HFFc6 (cell line): ENCODE measurements at regions not wholly inside any gene's neighbourhood (a gene's known extent, or its start where the extent isn't known, plus 50 kb on each side); places are given as distances from the start of the nearest gene placed in this dataset.

Experiments used
- DNase-seq: peaks from one replicate; pipeline ENCODE4 v3.0.0-alpha.2; 2018
- H3K27ac Mint-ChIP-seq: 2 replicates; pipeline ENCODE4 v1.8.0; 2020; ENCODE audit warnings: mild to moderate bottlenecking, mixed read lengths
- H3K27me3 Mint-ChIP-seq: 2 replicates; pipeline ENCODE4 v1.8.0; 2021; ENCODE audit warnings: mild to moderate bottlenecking, moderate library complexity, mixed read lengths; ENCODE audit not compliant: insufficient read depth
- H3K36me3 Mint-ChIP-seq: 2 replicates; pipeline ENCODE4 v1.8.0; 2021; ENCODE audit warnings: low read depth, mixed read lengths
- H3K4me1 Mint-ChIP-seq: 2 replicates; pipeline ENCODE4 v1.8.0; 2020; ENCODE audit warnings: low read depth, mixed read lengths
- H3K4me3 Mint-ChIP-seq: 2 replicates; pipeline ENCODE4 v1.8.0; 2020; ENCODE audit warnings: mild to moderate bottlenecking, moderate library complexity, mixed read lengths
- H3K9me3 Mint-ChIP-seq: 2 replicates; pipeline ENCODE4 v1.8.0; 2020; ENCODE audit warnings: mild to moderate bottlenecking, mixed read lengths
- CTCF ChIP-seq: fragments of 200-600 bp; sonication (generic); IDR thresholded peaks from 2 replicates; pipeline ENCODE4 v1.5.0; 2021; ENCODE audit warnings: antibody characterized with exemption, mild to moderate bottlenecking

GRCh38 chr18:40984856-40985255 is 970.2 kb upstream of the PIK3C3 start:
- H3K4me3 Mint-ChIP-seq: no peak overlapping the region
- H3K27me3 Mint-ChIP-seq: 0 out of 2 replicates have a peak, but pooled peaks cover 2% of the 10 kb centered on the region
- peaks cover 4% of the 10 kb centered on the region; the same call in 1 of the 2 replicates for H3K9me3 Mint-ChIP-seq
- DNase-seq: no peak
- H3K36me3 Mint-ChIP-seq: no peaks in the 10 kb centered on the region
- TF ChIP-seq CTCF: no peak
- no peak overlapping the region for H3K27ac Mint-ChIP-seq
- no peaks in the 10 kb centered on the region for H3K4me1 Mint-ChIP-seq

GRCh38 chr18:40983835-40984234 is 971.2 kb upstream of the PIK3C3 start:
- DNase-seq: no peak
- no peaks in the 10 kb centered on the region for H3K36me3 Mint-ChIP-seq
- TF ChIP-seq CTCF: no peak
- 0 out of 2 replicates have a peak, but pooled peaks cover 2% of the 10 kb centered on the region for H3K27me3 Mint-ChIP-seq
- H3K9me3 Mint-ChIP-seq: peaks cover 4% of the 10 kb centered on the region; the same call in 1 of the 2 replicates
- H3K4me1 Mint-ChIP-seq: no peaks in the 10 kb centered on the region
- no peak overlapping the region for H3K4me3 Mint-ChIP-seq
- H3K27ac Mint-ChIP-seq: no peak overlapping the region

GRCh38 chr18:40980171-40980570 is 974.9 kb upstream of the PIK3C3 start:
- Mint-ChIP-seq H3K27ac (no peak overlapping the region), H3K27me3 (no peaks in the 10 kb centered on the region), H3K9me3 (peaks cover 16% of the 10 kb centered on the region), H3K4me1 (no peaks in the 10 kb centered on the region), H3K4me3 (no peak overlapping the region), H3K36me3 (no peaks in the 10 kb centered on the region)
- no peak for DNase-seq
- TF ChIP-seq CTCF: no peak

- Mint-ChIP-seq H3K4me1 (no peaks in the 10 kb centered on the region), H3K27me3 (no peaks in the 10 kb centered on the region), H3K9me3 (peaks cover 32% of the 10 kb centered on the region), H3K36me3 (no peaks in the 10 kb centered on the region), H3K27ac (no peak overlapping the region), H3K4me3 (no peak overlapping the region)
- DNase-seq: no peak
- no peak for TF ChIP-seq CTCF
Measured at GRCh38 chr18:40976050-40976449, 979.0 kb upstream of the PIK3C3 start.

- Mint-ChIP-seq H3K27me3 (no peaks in the 10 kb centered on the region), H3K36me3 (no peaks in the 10 kb centered on the region), H3K9me3 (peaks cover 32% of the 10 kb centered on the region), H3K27ac (no peak overlapping the region), H3K4me3 (no peak overlapping the region), H3K4me1 (no peaks in the 10 kb centered on the region)
- no peak for TF ChIP-seq CTCF
- DNase-seq: no peak
Measured at GRCh38 chr18:40974448-40974847, 980.6 kb upstream of the PIK3C3 start.

- no peaks in the 10 kb centered on the region for H3K36me3 Mint-ChIP-seq
- H3K27ac Mint-ChIP-seq: no peak overlapping the region
- no peak for DNase-seq
- no peak overlapping the region for H3K4me3 Mint-ChIP-seq
- H3K27me3 Mint-ChIP-seq: no peaks in the 10 kb centered on the region
- no peaks in the 10 kb centered on the region for H3K4me1 Mint-ChIP-seq
- no peak for TF ChIP-seq CTCF
- H3K9me3 Mint-ChIP-seq: peaks cover 12% of the 10 kb centered on the region
Measured at GRCh38 chr18:40962784-40963183, 992.2 kb upstream of the PIK3C3 start.
